DOHH2 (cell line): ENCODE measurements at regions not wholly inside any gene's neighbourhood (a gene's known extent, or its start where the extent isn't known, plus 50 kb on each side); places are given as distances from the start of the nearest gene placed in this dataset.

Source experiments
- EZH2phosphoT487 ChIP-seq: fragments of 200-600 bp; sonication (generic); IDR thresholded peaks from 2 replicates; pipeline ENCODE4 v1.6.1; 2017; ENCODE audit warnings: borderline replicate concordance, mild to moderate bottlenecking, antibody characterized with exemption, low read length, moderate library complexity, mixed read lengths
- TF ChIP-seq, protein P1 (sequence below): fragments of 200-600 bp; sonication (generic); IDR thresholded peaks from one replicate; pipeline ENCODE4 v1.5.1; 2014; ENCODE audit warnings: antibody characterized with exemption, mild to moderate bottlenecking, low read depth, low read length; ENCODE audit not compliant: poor library complexity, severe bottlenecking

- TF ChIP-seq, protein P1, sequence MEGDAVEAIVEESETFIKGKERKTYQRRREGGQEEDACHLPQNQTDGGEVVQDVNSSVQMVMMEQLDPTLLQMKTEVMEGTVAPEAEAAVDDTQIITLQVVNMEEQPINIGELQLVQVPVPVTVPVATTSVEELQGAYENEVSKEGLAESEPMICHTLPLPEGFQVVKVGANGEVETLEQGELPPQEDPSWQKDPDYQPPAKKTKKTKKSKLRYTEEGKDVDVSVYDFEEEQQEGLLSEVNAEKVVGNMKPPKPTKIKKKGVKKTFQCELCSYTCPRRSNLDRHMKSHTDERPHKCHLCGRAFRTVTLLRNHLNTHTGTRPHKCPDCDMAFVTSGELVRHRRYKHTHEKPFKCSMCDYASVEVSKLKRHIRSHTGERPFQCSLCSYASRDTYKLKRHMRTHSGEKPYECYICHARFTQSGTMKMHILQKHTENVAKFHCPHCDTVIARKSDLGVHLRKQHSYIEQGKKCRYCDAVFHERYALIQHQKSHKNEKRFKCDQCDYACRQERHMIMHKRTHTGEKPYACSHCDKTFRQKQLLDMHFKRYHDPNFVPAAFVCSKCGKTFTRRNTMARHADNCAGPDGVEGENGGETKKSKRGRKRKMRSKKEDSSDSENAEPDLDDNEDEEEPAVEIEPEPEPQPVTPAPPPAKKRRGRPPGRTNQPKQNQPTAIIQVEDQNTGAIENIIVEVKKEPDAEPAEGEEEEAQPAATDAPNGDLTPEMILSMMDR: no peak
- TF ChIP-seq EZH2phosphoT487: no peak
Measured at GRCh38 chr12:91968076-91968776, 177.4 kb downstream of the BTG1 start.
